GM19240 (cell line): ENCODE measurements at regions not wholly inside any gene's neighbourhood (a gene's known extent, or its start where the extent isn't known, plus 50 kb on each side); places are given as distances from the start of the nearest gene placed in this dataset.

Source experiments
- DNase-seq: peaks from one replicate; pipeline ENCODE4 v3.0.0; 2011; ENCODE audit warnings: low spot score; ENCODE audit not compliant: insufficient read length

- no peak for DNase-seq
Measured at GRCh38 chr11:27860811-27861210, 160.6 kb upstream of the BDNF start.

GRCh38 chr11:27858866-27859265, 158.6 kb upstream of the BDNF start:
- DNase-seq, result no peak

- no peak for DNase-seq
Measured at GRCh38 chr11:27857588-27857987, 157.3 kb upstream of the BDNF start.

- no peak for DNase-seq
Measured at GRCh38 chr11:27857014-27857413, 156.8 kb upstream of the BDNF start.

GRCh38 chr11:27848423-27848822, 148.2 kb upstream of the BDNF start:
- DNase-seq, result no peak

- DNase-seq, result no peak
Measured at GRCh38 chr11:27847496-27847895, 147.2 kb upstream of the BDNF start.

GRCh38 chr11:27842290-27842689, 142.0 kb upstream of the BDNF start:
- no peak for DNase-seq

GRCh38 chr11:27841023-27841422, 140.8 kb upstream of the BDNF start:
- no peak for DNase-seq

GRCh38 chr11:27839226-27839913, 139.1 kb upstream of the BDNF start:
- DNase-seq, result no peak

- no peak for DNase-seq
Measured at GRCh38 chr11:27838674-27839073, 138.4 kb upstream of the BDNF start.

- no peak for DNase-seq
Measured at GRCh38 chr11:27837895-27838563, 137.8 kb upstream of the BDNF start.

GRCh38 chr11:27830206-27830605, 130.0 kb upstream of the BDNF start:
- DNase-seq, result no peak

GRCh38 chr11:27820249-27820648, 120.0 kb upstream of the BDNF start:
- no peak for DNase-seq

- no peak for DNase-seq
Measured at GRCh38 chr11:27816197-27816596, 115.9 kb upstream of the BDNF start.

GRCh38 chr11:27812341-27812740, 112.1 kb upstream of the BDNF start:
- DNase-seq, result no peak

- DNase-seq, result no peak
Measured at GRCh38 chr11:27807596-27807995, 107.3 kb upstream of the BDNF start.

GRCh38 chr11:27806122-27806521, 105.9 kb upstream of the BDNF start:
- no peak for DNase-seq

GRCh38 chr11:27795955-27796861, 96.0 kb upstream of the BDNF start:
- DNase-seq, result no peak

GRCh38 chr11:27786864-27787263, 86.6 kb upstream of the BDNF start:
- DNase-seq, result no peak

GRCh38 chr11:27786331-27786730, 86.1 kb upstream of the BDNF start:
- no peak for DNase-seq

- DNase-seq, result no peak
Measured at GRCh38 chr11:27783701-27784355, 83.6 kb upstream of the BDNF start.

- DNase-seq, result no peak
Measured at GRCh38 chr11:27777033-27777432, 76.8 kb upstream of the BDNF start.
